ENCODE measurements at regions not wholly inside any gene's neighbourhood (a gene's known extent, or its start where the extent isn't known, plus 50 kb on each side); places are given as distances from the start of the nearest gene placed in this dataset.

DNA sequence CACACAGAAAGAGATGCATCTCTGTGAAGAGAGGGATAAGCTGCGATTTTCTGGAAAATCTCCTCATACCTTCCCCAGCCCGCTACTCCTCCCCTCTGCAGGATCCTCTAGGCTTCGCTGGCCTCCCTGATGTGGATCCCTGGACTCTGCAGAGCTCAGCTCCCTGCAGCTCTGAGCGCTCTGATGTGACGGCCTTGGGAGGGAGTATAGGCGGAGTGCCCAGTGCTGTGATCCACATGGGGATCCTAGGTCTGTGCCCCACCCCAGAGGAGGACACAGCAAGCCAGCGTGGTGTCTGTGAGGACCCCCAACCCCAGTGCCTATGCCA, 111.0 kb downstream of the GYPC start:
- TF ChIP-seq POLR2A (IDR thresholded peaks at IDR 0.05) (no peak), CTCF (IDR thresholded peaks at IDR 0.05) (no peak), EP300 (IDR thresholded peaks at IDR 0.05) (no peak), POLR2AphosphoS5 (IDR thresholded peaks at IDR 0.05) (no peak)

Measured in suprapubic skin (tissue), 4 donors.